ENCODE measurements at regions not wholly inside any gene's neighbourhood (a gene's known extent, or its start where the extent isn't known, plus 50 kb on each side); places are given as distances from the start of the nearest gene placed in this dataset.

- no peak for TF ChIP-seq EZH2 (IDR thresholded peaks at IDR 0.05)
- TF ChIP-seq POLR2AphosphoS5 (IDR thresholded peaks at IDR 0.05; ENCODE audit: borderline replicate concordance, low read depth, low read length): no peak
Observed at GRCh38 chr5:84724683-84725082, 340.0 kb upstream of the EDIL3 start.
